SK-N-SH (cell line): ENCODE measurements at regions not wholly inside any gene's neighbourhood (a gene's known extent, or its start where the extent isn't known, plus 50 kb on each side); places are given as distances from the start of the nearest gene placed in this dataset.

Experiments
- CHD2 ChIP-seq: fragments of 150-350 bp; IDR thresholded peaks from 2 replicates; pipeline ENCODE4 v1.6.1; 2018; ENCODE audit warnings: low read length; ENCODE audit not compliant: partially characterized antibody
- EP300 ChIP-seq, 2 experiments: IDR thresholded peaks; 2 replicates each; pipeline versions ENCODE4 v1.4.0 to v1.6.1; 2012; ENCODE audit warnings: borderline replicate concordance in 1 of 2, low read depth in 1 of 2, low read length in 1 of 2
- MXI1 ChIP-seq: IDR thresholded peaks from 2 replicates; pipeline ENCODE4 v1.6.1; 2012; ENCODE audit warnings: mild to moderate bottlenecking, low read depth, low read length, improper control_type of control experiment
- NFIC ChIP-seq: IDR thresholded peaks from 2 replicates; pipeline ENCODE4 v1.4.0; 2012; ENCODE audit warnings: borderline replicate concordance
- NRF1 ChIP-seq: IDR thresholded peaks from 2 replicates; pipeline ENCODE4 v1.6.1; 2012; ENCODE audit warnings: low read depth, mild to moderate bottlenecking, low read length
- RAD21 ChIP-seq: IDR thresholded peaks from 2 replicates; pipeline ENCODE4 v1.6.1; 2012; ENCODE audit warnings: mild to moderate bottlenecking, low read length
- TCF12 ChIP-seq: IDR thresholded peaks from 2 replicates; pipeline ENCODE4 v1.4.0; 2012
- TEAD4 ChIP-seq: IDR thresholded peaks from 2 replicates; pipeline ENCODE4 v1.4.0; 2012; ENCODE audit warnings: mild to moderate bottlenecking, borderline replicate concordance; ENCODE audit not compliant: insufficient read depth
- YY1 ChIP-seq: IDR thresholded peaks from 2 replicates; pipeline ENCODE4 v1.4.0; 2012; ENCODE audit warnings: low read depth, mild to moderate bottlenecking
- TF ChIP-seq, protein P1 (sequence below): IDR thresholded peaks from 2 replicates; pipeline ENCODE4 v1.4.0; 2012; ENCODE audit warnings: low read depth
- TF ChIP-seq, protein P2 (sequence below): fragments of 200-600 bp; sonication (generic); IDR thresholded peaks from 2 replicates; pipeline ENCODE4 v1.6.1; 2017; ENCODE audit warnings: antibody characterized with exemption, mild to moderate bottlenecking, moderate library complexity
- TF ChIP-seq, protein P3 (sequence below): IDR thresholded peaks from 2 replicates; pipeline ENCODE4 v1.4.0; 2012; ENCODE audit warnings: low read depth, borderline replicate concordance
- TF ChIP-seq, protein P4 (sequence below): IDR thresholded peaks from 2 replicates; pipeline ENCODE4 v1.6.1; 2012; ENCODE audit warnings: mild to moderate bottlenecking, low read depth, low read length, moderate library complexity

DNA sequence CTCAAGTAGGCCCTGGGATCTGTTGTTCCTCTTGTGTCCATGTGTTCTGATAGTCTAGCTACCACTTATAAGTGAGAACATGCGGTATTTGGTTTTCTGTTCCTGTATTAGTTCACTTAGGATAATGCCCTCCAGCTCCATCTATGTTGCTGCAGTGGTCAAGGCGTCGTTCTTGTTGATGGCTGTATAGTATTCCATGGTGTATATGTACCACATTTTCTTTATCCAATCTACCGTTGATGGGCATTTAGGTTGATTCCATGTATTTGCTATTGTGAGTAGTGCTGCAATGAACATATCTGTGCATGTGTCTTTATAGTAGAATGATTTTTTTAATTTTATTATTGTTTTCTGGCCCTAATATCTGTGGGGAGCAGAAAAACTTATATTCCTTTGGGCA lies 74.3 kb downstream of the MAT2B start:
- TF ChIP-seq, protein P1, sequence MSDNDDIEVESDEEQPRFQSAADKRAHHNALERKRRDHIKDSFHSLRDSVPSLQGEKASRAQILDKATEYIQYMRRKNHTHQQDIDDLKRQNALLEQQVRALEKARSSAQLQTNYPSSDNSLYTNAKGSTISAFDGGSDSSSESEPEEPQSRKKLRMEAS: no peak
- TF ChIP-seq MXI1 (no peak), RAD21 (no peak), CHD2 (no peak), TEAD4 (no peak), NFIC (no peak), EP300 (IDR thresholded peaks at IDR 0.05; ENCODE audit: borderline replicate concordance in 1 of 2, low read depth in 1 of 2, low read length in 1 of 2) (no peak), YY1 (no peak), TCF12 (no peak), NRF1 (no peak)
- TF ChIP-seq, protein P2, sequence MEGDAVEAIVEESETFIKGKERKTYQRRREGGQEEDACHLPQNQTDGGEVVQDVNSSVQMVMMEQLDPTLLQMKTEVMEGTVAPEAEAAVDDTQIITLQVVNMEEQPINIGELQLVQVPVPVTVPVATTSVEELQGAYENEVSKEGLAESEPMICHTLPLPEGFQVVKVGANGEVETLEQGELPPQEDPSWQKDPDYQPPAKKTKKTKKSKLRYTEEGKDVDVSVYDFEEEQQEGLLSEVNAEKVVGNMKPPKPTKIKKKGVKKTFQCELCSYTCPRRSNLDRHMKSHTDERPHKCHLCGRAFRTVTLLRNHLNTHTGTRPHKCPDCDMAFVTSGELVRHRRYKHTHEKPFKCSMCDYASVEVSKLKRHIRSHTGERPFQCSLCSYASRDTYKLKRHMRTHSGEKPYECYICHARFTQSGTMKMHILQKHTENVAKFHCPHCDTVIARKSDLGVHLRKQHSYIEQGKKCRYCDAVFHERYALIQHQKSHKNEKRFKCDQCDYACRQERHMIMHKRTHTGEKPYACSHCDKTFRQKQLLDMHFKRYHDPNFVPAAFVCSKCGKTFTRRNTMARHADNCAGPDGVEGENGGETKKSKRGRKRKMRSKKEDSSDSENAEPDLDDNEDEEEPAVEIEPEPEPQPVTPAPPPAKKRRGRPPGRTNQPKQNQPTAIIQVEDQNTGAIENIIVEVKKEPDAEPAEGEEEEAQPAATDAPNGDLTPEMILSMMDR: no peak
- TF ChIP-seq, protein P3, sequence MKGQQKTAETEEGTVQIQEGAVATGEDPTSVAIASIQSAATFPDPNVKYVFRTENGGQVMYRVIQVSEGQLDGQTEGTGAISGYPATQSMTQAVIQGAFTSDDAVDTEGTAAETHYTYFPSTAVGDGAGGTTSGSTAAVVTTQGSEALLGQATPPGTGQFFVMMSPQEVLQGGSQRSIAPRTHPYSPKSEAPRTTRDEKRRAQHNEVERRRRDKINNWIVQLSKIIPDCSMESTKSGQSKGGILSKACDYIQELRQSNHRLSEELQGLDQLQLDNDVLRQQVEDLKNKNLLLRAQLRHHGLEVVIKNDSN: no peak
- TF ChIP-seq, protein P4, sequence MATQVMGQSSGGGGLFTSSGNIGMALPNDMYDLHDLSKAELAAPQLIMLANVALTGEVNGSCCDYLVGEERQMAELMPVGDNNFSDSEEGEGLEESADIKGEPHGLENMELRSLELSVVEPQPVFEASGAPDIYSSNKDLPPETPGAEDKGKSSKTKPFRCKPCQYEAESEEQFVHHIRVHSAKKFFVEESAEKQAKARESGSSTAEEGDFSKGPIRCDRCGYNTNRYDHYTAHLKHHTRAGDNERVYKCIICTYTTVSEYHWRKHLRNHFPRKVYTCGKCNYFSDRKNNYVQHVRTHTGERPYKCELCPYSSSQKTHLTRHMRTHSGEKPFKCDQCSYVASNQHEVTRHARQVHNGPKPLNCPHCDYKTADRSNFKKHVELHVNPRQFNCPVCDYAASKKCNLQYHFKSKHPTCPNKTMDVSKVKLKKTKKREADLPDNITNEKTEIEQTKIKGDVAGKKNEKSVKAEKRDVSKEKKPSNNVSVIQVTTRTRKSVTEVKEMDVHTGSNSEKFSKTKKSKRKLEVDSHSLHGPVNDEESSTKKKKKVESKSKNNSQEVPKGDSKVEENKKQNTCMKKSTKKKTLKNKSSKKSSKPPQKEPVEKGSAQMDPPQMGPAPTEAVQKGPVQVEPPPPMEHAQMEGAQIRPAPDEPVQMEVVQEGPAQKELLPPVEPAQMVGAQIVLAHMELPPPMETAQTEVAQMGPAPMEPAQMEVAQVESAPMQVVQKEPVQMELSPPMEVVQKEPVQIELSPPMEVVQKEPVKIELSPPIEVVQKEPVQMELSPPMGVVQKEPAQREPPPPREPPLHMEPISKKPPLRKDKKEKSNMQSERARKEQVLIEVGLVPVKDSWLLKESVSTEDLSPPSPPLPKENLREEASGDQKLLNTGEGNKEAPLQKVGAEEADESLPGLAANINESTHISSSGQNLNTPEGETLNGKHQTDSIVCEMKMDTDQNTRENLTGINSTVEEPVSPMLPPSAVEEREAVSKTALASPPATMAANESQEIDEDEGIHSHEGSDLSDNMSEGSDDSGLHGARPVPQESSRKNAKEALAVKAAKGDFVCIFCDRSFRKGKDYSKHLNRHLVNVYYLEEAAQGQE: no peak
